ELF-1 (cell line): ENCODE measurements at regions not wholly inside any gene's neighbourhood (a gene's known extent, or its start where the extent isn't known, plus 50 kb on each side); places are given as distances from the start of the nearest gene placed in this dataset.
A peak's percentile ranks its signal among the peaks of the same experiment; 100 is the strongest.

Experiments used
- DNase-seq: peaks from one replicate; pipeline ENCODE4 v3.0.0-alpha.2; 2016; ENCODE audit warnings: low read depth, low spot score

DNA sequence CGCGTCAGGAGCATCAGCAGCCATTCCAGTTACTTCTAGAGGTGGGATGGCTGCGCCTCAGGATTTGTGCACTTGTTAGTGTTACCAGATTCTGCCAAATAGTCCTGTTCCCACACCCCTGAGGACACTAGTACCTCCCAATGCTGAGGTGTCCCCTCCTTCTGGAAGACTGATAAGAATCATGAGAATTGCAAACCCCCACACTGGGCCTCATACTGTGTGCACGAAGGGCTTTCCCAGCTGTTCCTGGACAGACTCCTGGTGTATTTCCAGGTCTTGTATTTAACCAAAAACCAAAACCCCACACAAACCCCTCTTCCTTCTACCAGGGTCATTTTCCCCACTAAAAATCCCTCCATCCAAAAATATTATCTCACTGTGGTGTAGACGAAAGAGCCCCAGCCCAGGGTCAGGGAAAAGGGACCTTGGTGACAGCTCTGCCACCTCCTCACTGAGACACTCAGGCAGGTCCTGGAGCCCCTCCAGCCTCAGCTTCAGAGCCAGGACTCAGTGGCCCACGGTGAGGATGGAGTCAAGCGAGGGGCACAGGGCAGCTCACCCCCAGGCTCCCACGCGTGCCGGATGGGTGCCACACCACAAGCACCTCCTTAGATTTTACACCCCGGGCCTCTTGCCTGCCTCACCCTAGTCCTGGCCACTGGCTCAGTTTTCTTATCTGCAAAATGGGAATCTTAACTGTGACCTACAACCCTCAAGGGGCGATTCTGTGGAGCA lies 131.4 kb upstream of the RUNX3 start:
- DNase-seq, result no peak

- DNase-seq, result peak; percentile 39
These were observed 127.1 kb upstream of the RUNX3 start for GRCh38 chr1:25057188-25057587.

- no peak for DNase-seq
These were observed 126.5 kb upstream of the RUNX3 start for GRCh38 chr1:25056536-25056935.

- DNase-seq, result no peak
These were observed 125.9 kb upstream of the RUNX3 start for GRCh38 chr1:25055961-25056360.

DNA sequence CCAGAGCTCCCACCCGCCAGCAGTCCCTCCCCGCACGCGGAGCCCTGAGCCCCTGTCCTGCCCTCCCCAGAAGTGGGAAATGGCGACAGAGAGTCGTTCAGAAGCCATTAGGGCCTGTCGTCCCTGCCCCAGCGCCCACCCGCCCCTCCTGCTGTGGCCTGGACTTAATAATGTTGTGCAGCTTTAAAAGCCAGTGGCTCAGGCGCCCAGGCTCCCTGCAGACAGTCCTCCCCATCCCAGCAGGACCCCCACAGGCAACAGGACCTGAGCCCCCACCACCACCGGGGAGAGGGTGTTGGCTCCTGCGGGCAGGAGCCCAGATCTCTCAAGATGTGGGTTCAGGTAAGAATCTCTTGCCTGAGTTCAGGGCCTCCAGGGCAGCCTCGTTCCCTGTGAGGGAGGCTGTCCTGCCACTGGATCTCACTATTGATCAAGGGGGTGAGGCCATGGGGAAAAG lies 125.3 kb upstream of the RUNX3 start:
- DNase-seq, result no peak

DNA sequence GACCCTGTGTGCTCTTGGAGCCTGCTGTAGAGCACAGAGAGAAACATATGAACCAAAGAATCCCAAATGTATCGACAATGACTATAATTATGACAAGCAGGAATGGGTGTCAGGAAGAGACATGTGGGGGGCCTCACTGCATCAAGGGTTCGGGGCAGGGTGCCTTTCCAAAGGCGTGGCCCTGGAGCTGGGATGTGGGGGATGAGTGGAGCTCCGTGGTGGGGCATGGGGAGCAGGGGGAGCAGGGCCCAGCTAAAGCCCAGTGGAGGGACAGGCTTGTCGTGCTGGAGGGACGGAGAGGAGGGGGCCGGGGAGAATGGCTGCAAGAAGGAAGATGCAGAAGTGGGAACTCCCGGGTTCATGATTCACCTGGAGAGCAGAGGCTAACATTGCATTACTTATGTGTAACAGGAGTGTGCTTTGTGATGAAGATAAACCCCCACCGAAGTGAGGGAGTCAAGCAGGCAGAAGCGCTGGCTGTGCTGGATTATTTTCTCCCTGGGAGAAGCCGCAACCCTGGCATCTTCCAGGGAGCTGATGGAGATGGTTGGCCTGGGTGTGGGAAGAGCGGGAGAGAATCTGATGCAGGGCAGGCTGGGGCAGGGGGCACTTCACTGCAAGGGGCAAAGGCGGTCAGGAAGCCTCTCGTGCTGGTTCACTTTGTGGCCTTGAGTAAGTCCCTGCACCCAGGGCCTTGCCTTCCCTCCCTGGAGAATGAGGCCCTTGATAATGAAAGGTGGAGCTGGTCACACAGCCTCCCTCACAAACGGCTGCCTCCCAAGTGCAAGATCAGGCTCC lies 124.6 kb upstream of the RUNX3 start:
- DNase-seq, result no peak

GRCh38 chr1:25053576-25054250 lies 123.6 kb upstream of the RUNX3 start:
- DNase-seq, result no peak

DNA sequence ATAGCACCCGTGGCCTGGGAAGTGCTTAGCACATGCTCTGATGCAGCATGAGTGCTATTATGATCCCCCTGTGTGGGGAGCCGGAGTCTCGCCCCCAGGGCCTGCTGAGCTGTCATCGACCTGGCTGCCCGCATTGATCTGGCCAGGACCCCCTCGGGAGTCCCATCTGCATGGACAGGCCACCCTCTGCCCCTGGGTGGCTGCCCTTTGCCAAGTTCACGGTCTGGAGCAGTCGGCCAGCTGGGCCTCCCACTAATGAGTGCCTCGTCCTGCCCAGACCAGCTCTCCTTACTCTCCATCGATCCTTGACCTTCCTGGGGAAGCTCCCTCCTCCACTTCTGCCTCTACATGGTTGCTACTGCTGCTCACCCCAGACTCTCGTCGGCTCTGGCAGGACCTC lies 121.8 kb upstream of the RUNX3 start:
- DNase-seq, result no peak

- DNase-seq, result no peak
These were observed 121.4 kb upstream of the RUNX3 start for GRCh38 chr1:25051504-25051903.

- DNase-seq, result no peak
These were observed 120.1 kb upstream of the RUNX3 start for GRCh38 chr1:25050165-25050564.

DNA sequence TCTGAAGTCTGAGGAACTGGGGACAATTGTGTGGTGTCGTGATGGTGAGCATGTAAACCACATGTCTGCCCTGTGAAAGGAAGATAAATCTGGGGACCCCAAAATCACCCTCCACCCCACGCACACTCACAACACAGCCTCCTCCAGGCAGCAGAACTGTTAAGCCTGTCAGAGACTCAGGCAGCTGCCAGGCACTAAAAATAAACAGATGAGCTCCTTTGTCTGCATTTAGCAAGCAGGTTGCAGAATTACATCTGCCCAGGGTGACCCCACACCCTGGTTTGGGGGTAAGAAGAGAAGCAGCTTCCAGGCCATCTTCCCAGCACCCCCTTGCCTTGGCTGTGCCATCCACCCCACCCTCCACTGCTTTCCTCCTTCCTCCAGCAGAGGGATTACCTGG lies 119.1 kb upstream of the RUNX3 start:
- no peak for DNase-seq

GRCh38 chr1:25048728-25049127 lies 118.7 kb upstream of the RUNX3 start:
- DNase-seq, result no peak

- DNase-seq, result no peak
These were observed 117.6 kb upstream of the RUNX3 start for GRCh38 chr1:25047506-25048240.

GRCh38 chr1:25046194-25046532 lies 116.1 kb upstream of the RUNX3 start:
- DNase-seq, result no peak

GRCh38 chr1:25045480-25046193 lies 115.6 kb upstream of the RUNX3 start:
- no peak for DNase-seq

- DNase-seq, result no peak
These were observed 113.1 kb upstream of the RUNX3 start for GRCh38 chr1:25043228-25043580.

DNA sequence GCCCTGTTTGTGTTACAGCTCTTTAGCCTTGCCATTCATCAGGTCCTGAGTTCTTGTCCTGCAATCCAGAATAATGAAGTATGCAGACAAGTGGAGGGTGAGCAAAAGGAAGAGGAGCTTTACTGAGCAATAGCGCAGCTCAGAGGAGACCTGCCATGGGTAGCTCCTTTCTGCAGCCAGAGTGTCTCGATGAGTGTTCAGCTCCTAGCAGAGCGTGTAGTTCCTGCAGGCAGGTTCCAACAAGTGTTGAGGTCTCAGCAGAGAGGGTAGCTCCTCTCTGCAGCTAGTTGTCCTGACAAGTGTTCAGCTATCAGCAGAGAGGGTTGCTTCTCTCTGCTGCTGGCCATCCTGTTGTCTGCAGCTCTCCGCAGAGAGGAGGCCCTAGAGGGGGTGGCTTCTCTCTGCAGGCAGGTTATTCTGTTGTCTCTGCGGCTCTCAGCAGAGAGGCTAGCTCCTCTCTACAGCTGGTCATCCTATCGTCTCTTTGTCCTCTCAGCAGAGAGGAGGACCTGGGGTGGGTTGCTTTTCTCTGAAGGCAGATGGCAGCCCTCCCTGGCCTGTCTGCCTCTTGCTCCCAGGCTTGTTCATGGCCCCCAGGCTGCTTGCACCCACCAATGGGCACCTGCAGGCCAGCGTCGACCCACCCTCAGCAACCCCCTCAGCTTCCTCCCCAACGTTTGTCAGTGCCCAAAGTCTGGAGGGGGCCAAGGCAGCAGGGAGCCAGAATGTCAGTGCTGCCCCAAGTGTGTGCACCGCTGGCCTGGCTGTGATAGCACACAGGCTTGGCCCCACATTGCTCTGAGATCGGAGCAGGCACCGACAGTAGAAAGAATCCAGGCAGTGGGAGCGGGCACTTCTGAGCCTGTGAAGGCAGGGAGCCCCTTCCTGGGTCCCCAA lies 112.5 kb upstream of the RUNX3 start:
- no peak for DNase-seq

GRCh38 chr1:25041916-25042315 lies 111.8 kb upstream of the RUNX3 start:
- no peak for DNase-seq

GRCh38 chr1:25040122-25040685 lies 110.1 kb upstream of the RUNX3 start:
- DNase-seq, result no peak

DNA sequence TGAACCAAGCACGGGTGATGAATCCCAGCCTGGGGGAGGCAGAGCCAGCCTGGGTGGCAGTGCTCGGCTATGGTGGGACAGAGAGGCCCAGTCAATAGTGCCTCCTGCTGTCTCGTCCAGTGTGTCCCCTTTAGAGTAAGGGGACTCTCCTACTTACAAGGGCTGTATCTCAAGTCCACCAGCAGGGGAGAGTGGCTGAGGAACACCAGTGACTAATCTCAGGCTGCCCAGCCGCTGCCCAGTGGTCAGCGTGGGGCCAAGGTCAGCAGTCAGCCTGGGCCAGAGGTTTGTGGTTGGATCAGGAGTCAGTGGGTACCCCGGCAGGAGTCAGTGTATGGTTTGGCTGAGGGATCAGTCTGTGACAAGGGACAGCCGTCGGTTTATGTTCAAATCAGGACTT lies 109.2 kb upstream of the RUNX3 start:
- no peak for DNase-seq
